ENCODE measurements at regions not wholly inside any gene's neighbourhood (a gene's known extent, or its start where the extent isn't known, plus 50 kb on each side); places are given as distances from the start of the nearest gene placed in this dataset.

- TF ChIP-seq, protein P1, sequence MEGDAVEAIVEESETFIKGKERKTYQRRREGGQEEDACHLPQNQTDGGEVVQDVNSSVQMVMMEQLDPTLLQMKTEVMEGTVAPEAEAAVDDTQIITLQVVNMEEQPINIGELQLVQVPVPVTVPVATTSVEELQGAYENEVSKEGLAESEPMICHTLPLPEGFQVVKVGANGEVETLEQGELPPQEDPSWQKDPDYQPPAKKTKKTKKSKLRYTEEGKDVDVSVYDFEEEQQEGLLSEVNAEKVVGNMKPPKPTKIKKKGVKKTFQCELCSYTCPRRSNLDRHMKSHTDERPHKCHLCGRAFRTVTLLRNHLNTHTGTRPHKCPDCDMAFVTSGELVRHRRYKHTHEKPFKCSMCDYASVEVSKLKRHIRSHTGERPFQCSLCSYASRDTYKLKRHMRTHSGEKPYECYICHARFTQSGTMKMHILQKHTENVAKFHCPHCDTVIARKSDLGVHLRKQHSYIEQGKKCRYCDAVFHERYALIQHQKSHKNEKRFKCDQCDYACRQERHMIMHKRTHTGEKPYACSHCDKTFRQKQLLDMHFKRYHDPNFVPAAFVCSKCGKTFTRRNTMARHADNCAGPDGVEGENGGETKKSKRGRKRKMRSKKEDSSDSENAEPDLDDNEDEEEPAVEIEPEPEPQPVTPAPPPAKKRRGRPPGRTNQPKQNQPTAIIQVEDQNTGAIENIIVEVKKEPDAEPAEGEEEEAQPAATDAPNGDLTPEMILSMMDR (tag by site-specific recombination; IDR thresholded peaks at IDR 0.05) = no peak
- TF ChIP-seq ZNF274 (IDR thresholded peaks at IDR 0.05; ENCODE audit: low read length) (no peak), ZNF274 (tag by site-specific recombination; IDR thresholded peaks at IDR 0.05; ENCODE audit: borderline replicate concordance) (no peak), REST (tag by site-specific recombination; IDR thresholded peaks at IDR 0.05) (no peak), ZBTB10 (tag by site-specific recombination; IDR thresholded peaks at IDR 0.05) (no peak), ZNF239 (tag by site-specific recombination; IDR thresholded peaks at IDR 0.05) (no peak), ZBTB7A (tag by site-specific recombination; IDR thresholded peaks at IDR 0.05; ENCODE audit: low read depth) (no peak), ZNF266 (tag by site-specific recombination; IDR thresholded peaks at IDR 0.05; ENCODE audit: low read depth) (no peak), ZNF341 (tag by site-specific recombination; IDR thresholded peaks at IDR 0.05; ENCODE audit: low read depth) (no peak), ZSCAN18 (tag by site-specific recombination; IDR thresholded peaks at IDR 0.05) (no peak)
- TF ChIP-seq, protein P2, sequence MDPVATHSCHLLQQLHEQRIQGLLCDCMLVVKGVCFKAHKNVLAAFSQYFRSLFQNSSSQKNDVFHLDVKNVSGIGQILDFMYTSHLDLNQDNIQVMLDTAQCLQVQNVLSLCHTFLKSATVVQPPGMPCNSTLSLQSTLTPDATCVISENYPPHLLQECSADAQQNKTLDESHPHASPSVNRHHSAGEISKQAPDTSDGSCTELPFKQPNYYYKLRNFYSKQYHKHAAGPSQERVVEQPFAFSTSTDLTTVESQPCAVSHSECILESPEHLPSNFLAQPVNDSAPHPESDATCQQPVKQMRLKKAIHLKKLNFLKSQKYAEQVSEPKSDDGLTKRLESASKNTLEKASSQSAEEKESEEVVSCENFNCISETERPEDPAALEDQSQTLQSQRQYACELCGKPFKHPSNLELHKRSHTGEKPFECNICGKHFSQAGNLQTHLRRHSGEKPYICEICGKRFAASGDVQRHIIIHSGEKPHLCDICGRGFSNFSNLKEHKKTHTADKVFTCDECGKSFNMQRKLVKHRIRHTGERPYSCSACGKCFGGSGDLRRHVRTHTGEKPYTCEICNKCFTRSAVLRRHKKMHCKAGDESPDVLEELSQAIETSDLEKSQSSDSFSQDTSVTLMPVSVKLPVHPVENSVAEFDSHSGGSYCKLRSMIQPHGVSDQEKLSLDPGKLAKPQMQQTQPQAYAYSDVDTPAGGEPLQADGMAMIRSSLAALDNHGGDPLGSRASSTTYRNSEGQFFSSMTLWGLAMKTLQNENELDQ (tag by site-specific recombination; IDR thresholded peaks at IDR 0.05; ENCODE audit: low read depth) = no peak
Measured at GRCh38 chr6:819122-819521, 126.2 kb upstream of the EXOC2 start.
